Kidney epithelial cell (primary cell): ENCODE measurements at regions not wholly inside any gene's neighbourhood (a gene's known extent, or its start where the extent isn't known, plus 50 kb on each side); places are given as distances from the start of the nearest gene placed in this dataset.

Experiments used
- DNase-seq: peaks from one replicate; pipeline ENCODE4 v3.0.0-alpha.2; 2010; ENCODE audit warnings: low read depth
- H3K27me3 ChIP-seq: 2 replicates; pipeline ENCODE4 v1.6.0; 2011; ENCODE audit warnings: low read length; ENCODE audit not compliant: control insufficient read depth, insufficient read depth
- H3K36me3 ChIP-seq: 2 replicates; pipeline ENCODE4 v1.5.1; 2011; ENCODE audit warnings: low read length; ENCODE audit not compliant: control insufficient read depth, insufficient read depth
- H3K4me3 ChIP-seq: 2 replicates; pipeline ENCODE4 v1.5.1; 2011; ENCODE audit warnings: low read depth, mild to moderate bottlenecking, control low read depth, low read length
- CTCF ChIP-seq: IDR thresholded peaks from 2 replicates; pipeline ENCODE4 v1.5.1; 2011; ENCODE audit warnings: mild to moderate bottlenecking, moderate library complexity, low read length, control low read depth, inconsistent platforms; ENCODE audit not compliant: insufficient read depth, poor library complexity, severe bottlenecking

GRCh38 chr2:192735447-192735846, 540.7 kb upstream of the TMEFF2 start:
- DNase-seq, result no peak
- H3K36me3 ChIP-seq, result no peaks in the 10 kb centered on the region
- H3K4me3 ChIP-seq, result no peak overlapping the region
- no peaks in the 10 kb centered on the region for H3K27me3 ChIP-seq
- TF ChIP-seq CTCF, result no peak

- DNase-seq, result no peak
- H3K36me3 ChIP-seq, result no peaks in the 10 kb centered on the region
- no peak overlapping the region for H3K4me3 ChIP-seq
- no peak for TF ChIP-seq CTCF
- H3K27me3 ChIP-seq, result no peaks in the 10 kb centered on the region
Observed at GRCh38 chr2:192729369-192729768, 534.6 kb upstream of the TMEFF2 start.

- no peak for DNase-seq
- TF ChIP-seq CTCF, result no peak
- no peaks in the 10 kb centered on the region for H3K27me3 ChIP-seq
Observed at GRCh38 chr2:192725991-192726390, 531.3 kb upstream of the TMEFF2 start.

GRCh38 chr2:192719629-192720028, 524.9 kb upstream of the TMEFF2 start:
- Histone ChIP-seq H3K27me3 (no peaks in the 10 kb centered on the region), H3K36me3 (no peaks in the 10 kb centered on the region), H3K4me3 (no peak overlapping the region)
- no peak for TF ChIP-seq CTCF
- no peak for DNase-seq

More at GRCh38 chr2:192725991-192726390, 531.3 kb upstream of the TMEFF2 start:
- Histone ChIP-seq H3K4me3 (no peak overlapping the region), H3K36me3 (no peaks in the 10 kb centered on the region)

GRCh38 chr2:192718340-192718739, 523.6 kb upstream of the TMEFF2 start:
- DNase-seq, result no peak
- TF ChIP-seq CTCF, result no peak
- Histone ChIP-seq H3K27me3 (no peaks in the 10 kb centered on the region), H3K4me3 (no peak overlapping the region), H3K36me3 (no peaks in the 10 kb centered on the region)

- Histone ChIP-seq H3K27me3 (no peaks in the 10 kb centered on the region), H3K36me3 (no peaks in the 10 kb centered on the region), H3K4me3 (no peak overlapping the region)
- no peak for TF ChIP-seq CTCF
- DNase-seq, result no peak
Observed at GRCh38 chr2:192700934-192701333, 506.2 kb upstream of the TMEFF2 start.
